Stimulated activated CD8-positive, alpha-beta memory T cell treated with anti-CD3 and anti-CD28 coated beads, Interleukin-4, amount 100 ng/mL, for 24 hours (primary cell): ENCODE measurements at regions not wholly inside any gene's neighbourhood (a gene's known extent, or its start where the extent isn't known, plus 50 kb on each side); places are given as distances from the start of the nearest gene placed in this dataset.

Experiments
- DNase-seq: peaks from one replicate; pipeline ENCODE4 v3.0.0-alpha.2; 2020; ENCODE audit warnings: low read depth

DNA sequence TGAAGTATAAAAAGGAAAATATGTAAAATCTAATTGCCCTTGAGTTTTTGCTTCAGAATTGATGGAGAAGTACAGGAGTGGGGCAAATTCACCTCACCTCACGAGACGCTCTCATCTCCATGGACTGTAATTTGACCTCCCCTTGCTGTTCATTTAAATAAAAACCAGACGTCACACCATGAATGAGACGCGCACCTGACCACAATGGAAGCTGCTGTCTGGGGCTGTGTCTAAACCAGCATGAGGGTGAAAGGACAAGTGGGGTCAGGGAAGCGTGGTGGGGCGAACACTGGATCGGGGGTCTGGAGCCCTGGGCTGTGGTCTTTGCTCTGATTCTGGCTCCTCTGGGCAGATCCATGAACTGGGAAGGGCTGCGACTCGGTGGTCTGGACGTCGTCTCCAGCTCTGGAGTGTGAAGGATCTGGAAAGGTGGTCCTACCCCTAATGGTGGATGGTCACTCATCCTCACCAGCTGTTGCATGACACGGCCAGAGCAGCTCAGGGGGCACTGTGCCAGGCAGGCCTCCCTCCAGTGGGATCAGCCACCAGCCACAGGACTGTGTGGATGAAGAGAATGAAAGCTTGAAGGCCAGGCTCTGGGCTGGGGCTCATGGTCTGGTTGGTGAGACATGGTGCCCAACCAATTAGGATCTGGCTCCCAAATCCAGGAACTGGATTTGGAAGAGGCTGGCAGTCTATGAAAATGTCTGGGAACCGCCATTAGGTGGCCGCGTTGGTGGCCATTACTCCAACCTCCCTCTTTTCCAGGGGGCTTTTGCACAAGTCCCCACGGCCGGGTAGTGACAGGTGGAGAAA is 728.6 kb downstream of the PTPRU start:
- DNase-seq, result no peak

DNA sequence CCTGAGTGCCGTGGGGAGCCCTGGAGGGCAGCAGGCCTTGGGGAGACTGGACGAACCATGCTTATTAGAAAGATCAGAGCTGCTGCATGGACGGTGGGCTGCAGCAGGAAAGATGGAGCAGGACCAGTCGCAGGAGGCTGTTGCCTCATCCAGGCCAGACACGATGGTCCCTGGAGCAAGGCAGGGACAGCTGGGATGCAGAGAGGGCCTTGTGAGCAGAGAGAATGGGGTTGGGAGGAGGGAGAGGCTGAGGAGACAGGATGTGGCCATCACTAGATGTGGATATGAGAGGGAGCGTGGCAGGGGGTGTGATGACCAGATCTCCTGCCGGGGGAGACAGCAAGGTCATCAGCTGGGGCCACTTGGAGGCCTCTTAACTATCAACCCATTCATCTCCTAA is 727.6 kb downstream of the PTPRU start:
- DNase-seq, result no peak

DNA sequence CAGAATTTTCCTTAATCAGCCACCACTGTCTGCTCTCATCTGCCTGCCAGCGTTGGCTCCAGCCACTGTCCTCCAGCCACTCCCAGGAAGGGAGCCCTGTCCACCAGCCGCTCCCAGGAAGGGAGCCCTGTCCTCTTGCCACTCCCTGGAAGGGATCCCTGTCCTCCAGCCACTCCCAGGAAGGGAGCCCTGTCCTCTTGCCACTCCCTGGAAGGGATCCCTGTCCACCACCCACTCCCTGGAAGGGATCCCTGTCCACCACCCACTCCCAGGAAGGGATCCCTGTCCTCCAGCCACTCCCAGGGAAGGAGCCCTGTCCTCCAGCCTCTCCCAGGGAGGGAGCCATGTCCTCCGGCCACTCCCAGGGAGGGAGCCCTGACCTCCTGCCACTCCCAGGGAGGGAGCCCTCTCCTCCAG is 726.5 kb downstream of the PTPRU start:
- no peak for DNase-seq

DNA sequence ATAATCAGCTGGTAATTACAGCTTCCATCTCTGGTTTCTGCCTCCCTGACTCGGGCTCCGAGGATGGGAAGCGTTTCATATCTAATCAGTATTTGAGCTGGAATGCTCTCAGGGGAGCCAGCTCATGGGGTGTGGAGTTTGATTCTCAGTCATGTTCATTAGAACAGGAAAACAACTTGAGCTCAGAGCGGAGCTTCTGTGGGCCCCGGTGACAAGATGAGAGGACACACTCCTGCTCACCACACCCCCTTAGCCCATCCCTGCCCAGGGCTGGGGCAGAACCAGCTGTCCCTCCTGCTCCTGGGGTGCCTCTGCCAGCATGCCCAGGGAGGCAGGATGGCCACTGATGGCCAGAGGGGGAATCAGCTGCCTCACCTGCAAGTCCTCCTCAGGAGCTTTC is 726.0 kb downstream of the PTPRU start:
- no peak for DNase-seq

DNA sequence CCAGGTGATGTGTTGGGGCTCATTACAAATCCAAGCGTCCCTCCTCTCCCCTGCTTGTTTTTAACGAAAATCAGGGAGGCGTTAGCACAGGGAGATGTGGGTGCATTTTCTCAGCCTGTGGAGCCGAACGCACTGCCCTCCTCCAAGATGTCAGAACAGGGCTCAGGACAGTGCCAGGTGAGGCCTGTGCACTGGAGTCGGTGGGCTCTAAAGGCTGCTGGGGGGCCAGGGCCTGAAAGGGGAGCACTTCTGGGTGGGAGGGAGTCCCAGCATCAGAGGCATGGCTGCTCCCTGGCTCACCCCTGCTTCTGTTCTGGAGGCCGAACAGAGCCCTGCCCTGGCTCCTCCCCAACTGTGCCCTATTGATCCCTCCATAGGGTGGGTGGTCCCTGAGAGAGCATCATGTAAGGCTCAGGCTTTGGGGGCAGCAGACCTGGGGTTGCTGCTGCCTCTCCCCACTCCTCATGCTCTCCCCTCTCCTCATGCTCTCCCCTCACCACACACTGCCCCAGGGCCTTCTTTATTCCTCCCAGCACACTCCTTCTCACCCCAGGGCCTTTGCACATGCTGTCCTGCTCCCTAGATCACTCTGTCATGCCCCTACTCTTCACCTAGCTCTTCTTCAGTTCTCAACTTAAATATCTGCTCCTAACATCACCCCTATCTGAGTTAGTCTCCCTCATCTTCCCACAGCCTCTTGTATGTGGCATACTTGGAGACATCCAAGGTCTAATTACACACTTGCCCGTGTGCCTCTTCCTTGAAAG is 725.2 kb downstream of the PTPRU start:
- DNase-seq, result no peak

DNA sequence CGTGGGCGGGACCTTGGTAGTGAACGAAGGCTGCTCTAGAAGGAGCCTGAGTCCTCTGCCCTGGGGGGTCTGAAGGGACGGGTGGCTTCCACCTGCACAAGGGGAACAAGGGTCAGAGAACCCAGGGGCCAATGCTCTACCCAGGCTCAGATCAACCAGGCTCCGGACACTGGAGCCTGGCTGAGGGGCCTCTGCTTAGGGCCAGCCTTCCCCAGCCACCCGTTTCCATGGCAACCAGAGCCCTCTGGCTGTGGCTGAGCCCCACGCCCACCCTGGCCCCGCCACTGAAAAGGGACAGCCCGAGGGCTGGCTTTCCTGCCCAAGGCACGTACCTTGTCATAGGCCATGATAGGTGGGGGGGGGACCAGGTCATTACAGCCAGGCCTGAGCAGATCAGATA is 724.6 kb downstream of the PTPRU start:
- no peak for DNase-seq

DNA sequence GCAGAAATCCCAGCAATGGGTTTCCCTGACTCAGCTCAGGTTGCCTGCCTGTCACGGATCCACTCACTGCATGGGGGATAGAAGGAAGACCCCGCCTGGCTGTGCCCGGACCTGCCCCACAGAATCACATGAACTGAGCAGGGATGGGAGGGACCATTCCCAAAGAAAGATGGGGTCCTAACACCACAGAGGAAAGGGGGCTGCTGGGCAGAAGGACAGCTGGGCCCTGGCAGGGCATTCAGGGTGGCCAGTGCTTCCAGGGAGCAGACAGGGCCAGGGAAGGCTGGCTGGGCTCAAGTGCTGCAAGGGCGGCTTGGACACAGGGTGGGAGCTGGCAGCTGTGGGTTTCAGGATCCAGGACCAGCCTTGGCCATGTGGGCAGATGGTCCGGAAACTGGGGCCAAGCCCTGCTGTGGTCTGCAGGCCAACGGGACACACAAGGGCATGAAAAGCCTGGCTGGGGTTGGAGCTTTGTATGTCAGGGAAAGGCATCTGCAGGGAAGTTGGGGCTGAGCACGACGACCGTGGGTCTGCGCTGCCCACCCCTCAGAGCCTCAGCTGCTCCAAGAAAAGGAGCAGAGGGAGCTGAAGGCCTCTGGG is 723.9 kb downstream of the PTPRU start:
- DNase-seq, result no peak

DNA sequence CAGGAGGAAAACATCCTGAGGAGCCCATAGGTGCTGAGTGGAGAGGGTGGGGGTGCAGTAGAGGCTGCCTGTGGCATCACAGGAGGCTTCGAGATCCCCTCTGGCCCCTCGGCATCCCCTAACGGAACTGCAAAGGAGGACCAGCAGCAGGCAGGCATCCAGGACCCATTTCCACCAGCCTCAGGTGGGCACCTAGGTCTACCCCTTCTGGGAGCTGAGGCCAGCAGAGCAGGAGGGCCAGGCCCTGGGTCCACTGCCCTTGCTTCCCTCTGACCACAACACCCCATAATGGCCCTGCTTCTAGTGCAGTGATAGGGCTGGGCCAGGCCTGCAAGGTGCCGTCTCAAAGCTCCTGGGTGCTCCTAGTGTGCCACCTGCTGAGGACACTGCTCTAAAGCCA is 723.0 kb downstream of the PTPRU start:
- DNase-seq, result no peak

DNA sequence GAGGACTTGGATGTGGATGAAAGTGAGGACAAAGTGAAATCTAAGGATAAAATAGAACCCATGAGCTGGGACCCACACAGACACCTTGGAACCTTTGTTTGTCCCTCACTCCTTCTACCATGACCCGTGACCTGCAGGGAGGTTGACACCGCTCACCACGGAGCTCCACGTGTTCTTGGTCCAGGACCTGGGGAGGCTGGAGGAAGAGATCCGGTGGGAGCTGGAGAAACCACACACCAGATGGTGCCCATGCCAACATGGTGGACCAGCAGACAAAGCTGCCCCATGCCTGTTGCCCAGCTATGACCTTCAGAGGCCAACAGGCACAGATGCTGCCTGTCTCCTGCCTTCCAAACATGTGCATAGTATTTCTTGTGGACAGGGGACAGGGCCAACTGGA is 721.9 kb downstream of the PTPRU start:
- DNase-seq, result no peak

DNA sequence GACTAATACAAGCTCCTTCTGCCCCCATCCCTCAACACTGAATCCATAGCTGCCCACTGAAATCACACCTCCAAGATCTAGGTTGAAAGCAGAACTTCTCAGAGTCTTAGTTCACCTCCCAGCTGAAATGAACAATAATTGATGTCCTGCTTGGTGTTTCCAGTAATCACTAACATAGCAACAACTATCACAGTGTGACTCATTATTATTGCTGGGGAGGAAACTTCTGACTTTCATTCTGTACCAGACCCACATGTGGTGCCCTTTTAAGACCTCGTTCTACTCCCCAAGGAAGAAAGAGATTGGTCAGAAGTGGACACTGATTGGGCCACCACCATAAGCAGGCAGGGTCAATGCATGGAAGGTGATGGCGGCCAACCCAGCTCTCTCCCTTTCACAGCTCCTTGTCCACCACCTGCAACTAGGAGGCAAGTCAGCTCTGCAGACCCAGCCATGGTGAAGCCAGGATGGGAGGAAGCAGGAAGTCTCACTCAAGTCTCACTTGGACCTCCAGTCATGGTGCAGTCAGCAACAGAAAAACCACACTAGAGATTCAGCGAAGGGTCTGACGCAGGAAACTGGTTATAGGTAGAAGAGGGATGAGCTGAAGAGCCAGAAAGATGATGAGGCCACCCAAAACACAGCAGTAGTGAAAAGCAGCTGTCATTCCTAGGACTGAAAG is 720.2 kb downstream of the PTPRU start:
- no peak for DNase-seq

DNA sequence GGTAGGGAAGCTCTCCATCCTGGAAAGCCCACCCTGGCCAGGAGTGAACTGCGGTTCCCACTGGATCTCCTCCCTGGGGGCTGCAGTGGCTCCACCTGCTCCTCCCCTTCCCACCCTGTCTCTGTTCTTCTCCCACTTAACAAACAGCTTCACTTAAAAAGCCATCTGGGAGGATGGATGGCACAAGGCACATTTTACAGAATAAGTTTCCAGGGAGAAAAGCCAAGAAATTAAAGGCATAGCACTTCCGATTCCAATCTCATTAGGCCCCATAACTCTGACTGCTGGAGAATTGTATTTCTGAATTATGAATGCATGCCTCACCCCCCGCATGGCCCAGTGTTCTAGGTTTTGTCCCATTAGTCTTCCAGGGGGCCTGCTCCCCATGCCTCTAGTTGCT is 718.3 kb downstream of the PTPRU start:
- DNase-seq, result no peak

DNA sequence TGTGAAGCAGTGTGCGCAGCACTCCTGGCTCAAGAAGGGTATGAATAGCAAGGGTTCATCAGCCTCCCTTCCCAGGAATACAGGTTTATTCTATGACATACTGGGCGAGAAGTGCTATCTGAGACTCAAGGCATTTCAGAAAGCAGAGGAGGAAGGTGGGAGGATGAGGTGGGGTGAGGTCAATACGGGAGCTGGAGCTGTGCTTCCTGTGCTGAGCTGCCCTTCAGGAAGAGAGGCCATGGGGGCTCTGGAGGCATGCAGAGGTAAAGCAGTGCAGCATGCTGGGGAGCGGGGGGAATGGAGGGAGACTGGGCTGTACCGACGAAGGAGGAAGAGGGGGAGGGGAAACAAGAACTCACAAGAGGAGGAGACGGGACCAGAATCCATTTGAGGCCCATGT is 717.6 kb downstream of the PTPRU start:
- no peak for DNase-seq

DNA sequence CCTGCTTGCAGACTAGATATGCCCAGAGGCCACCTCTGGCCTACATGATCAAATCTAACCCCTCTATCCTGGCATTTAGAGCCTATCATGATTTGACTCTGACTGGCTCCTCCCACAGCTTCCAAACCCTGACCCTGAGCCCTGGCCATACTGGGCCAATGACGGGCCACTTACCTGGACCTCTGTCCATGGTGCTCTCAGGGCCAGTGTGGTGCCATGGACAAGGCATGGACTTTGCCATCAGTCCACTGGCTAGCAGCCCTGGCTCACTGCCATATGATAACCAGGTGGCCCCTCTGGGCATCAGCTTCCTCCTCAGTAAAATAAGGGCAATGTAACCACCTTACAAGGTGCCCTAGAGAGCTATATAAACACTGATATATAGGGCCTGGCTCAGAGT is 713.4 kb downstream of the PTPRU start:
- no peak for DNase-seq

DNA sequence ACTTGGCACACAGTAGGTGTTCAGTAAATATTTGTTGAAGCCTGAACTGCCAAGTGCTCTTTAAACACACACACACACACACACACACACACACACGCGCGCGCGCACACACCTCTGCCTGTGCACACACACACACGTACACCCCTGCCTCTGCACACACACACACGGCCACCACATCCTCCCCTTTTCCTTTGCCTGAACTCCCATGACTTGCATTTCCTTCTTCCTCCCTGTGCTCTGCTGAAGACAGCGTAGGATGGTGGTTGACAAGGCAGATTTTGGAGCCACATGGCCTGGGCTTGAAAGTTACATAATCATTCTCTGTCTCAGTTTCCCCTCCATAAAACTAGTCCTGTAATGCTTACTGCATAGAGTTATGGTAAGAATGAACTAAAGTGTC is 712.3 kb downstream of the PTPRU start:
- no peak for DNase-seq

DNA sequence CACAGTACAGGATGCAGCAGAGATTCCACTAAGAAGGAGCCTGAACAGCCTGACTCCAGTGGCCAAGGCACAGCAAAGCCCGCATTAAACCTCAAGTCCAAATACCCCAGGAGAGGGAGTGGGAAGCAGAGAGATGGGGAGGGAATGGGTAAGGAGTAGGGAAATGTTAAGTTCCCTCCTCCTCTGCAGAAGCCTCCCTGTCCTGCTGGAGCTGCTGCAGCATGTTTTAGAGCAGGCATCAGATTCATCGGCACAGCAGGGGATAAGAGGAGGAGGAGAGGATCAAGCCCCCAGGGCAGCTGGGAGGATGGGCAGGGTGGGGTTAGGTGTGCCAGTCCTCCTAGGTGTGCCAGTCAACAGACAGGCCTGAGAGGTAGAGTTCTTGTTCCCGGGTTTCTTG is 709.7 kb downstream of the PTPRU start:
- DNase-seq, result no peak

DNA sequence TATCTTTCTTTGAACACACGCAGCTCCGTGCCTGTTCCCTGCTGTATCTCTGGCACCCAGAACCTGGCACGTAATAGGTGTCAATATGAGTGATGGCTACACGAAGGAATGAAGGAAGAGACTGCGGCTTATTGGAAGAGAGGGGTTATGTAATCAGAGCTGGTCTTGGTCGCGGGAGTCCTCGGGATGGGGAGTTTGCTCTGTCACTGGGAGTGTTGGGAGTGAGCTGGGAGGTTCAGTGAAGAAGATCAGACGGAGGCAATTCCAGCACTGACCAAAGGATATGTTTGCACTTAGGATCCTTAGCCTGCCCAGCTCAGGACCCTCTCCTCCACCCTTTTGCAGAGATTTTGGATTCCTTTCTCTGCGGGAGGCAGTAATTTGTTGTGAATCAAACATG is 709.1 kb downstream of the PTPRU start:
- no peak for DNase-seq

DNA sequence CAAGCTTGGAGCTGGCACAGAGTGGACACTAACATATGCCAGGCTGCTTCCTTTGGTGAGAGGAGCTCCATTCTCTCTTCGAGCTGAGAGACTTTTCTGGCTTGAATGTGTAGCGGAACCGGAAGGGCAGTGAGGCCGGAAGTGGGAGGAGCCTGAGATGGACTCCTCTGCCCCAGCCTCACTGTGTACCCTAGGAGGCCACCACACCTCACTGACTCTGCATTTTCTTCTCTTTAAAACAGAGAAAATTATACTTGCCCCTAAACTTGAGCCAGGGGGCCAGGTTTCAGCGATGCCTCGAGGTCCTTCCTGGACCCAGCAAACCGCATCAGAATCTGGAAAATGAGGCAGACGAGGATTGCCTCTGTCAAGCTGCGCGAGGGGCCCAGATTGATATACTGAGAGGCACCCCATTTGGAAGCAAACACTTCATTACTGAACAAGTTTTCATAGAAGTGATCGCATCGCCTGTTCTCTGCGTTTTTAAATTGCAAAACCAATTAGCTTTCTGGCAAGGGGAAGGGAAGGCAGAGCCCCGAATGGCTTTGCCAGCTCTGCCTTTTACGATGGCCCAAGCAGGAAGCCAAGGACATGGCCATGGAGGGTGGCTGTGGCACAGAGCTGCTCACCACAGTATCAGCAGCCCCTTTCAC is 708.1 kb downstream of the PTPRU start:
- DNase-seq, result no peak

DNA sequence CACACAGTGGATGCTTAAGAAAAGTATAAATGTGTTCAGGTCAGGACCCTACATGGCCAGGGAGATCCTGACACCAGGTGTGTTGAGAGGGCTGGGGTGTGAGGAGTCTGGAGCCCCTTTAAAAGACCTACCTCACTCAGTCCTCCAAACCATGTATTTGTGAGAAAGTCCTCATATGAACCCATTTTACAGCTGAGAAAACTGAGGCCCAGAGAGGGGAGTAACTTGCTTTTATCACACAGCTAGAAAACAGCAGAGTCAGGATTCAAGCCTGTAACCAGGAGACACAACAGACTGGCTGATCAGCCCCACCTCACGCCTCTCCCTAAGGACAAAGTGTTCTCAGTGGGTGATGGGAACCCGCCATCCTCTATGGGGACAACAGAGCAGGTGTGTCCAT is 706.7 kb downstream of the PTPRU start:
- DNase-seq, result no peak

DNA sequence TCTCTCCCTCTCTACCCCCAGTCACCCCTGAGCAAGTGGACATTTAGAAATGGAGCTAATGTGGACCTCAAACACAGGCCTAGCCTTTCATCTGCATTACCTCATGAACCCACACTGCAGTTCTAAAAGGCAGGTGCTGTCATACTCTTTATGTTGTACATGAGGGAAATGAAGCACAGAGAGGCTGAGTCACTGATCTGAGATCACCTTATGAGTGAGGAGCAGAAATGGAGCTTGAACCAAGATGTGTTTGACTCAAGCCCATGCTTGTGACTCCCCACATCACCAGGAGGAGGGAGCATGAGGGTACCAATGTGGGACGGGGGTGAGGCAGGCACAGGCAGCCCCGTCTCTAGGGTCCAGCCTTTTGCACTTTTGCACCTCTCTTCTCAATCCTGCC is 702.8 kb downstream of the PTPRU start:
- no peak for DNase-seq

DNA sequence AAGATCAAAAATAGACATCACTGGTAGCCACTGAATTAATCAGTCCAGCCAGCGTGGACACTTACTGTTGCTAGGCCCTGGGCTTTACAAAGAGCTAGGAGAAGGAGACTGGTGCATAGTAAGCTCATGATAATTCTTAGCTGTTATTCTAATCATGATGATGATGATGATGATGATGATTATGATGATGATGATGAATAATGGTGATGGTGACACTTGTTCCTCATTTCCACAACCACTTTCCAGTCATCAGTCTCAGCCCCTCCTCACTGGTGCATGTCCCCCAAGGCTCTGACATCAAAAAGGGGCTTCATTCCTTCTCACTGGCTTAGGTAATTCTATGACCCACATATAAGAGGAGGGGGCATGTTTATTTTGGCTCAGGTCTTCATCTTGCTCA is 701.0 kb downstream of the PTPRU start:
- DNase-seq, result no peak

DNA sequence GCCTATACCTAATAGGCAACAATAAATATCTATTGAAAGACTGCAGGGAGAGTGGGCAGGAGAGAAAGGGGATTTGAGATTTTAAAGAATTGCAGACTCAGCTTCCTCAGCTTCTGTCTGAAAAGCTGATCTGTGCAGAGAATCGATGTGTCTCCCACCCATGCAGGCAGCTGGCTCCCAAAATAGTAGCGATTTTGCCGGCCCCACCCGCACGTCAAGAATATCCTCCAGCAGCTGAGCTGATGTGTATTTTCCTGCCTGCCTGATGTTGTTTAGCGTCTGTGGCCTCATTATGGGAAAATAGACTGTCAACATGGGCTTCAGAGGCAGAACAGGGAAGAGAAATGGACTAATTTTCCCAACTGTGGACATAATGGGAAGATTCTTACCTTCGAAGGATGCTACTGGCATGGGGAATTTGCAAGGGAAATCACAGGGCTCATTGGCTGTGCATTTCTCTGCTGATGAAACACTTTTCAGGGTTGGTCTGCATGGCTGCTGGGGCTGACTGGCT is 699.8 kb downstream of the PTPRU start:
- DNase-seq, result no peak

DNA sequence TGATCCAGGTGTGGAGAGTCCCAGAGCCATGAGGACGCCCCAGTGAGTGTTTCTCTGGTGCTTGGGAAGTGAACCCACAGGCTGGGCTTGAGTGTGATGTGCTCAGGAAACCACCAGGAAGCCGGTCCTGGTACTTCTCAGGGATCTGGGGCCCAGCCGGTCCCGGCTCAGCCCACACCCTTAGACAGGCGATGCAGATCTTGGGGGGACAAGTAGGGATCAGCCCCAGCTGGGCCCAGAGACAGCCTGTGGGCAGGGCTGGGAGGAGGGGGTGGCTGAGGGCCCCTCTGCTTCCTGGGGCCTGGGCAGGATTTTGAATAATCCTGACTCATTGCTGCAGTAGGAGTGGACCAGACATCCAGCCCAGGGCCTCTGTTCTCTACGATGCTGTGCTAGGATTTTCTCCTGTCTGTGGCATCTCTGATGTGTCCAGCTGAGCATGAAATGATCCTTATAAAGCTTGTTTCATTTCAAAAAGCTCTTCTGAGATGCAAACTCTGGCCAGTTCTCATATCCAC is 698.0 kb downstream of the PTPRU start:
- DNase-seq, result no peak
